Kidney (tissue), 13 donors: ENCODE measurements at regions not wholly inside any gene's neighbourhood (a gene's known extent, or its start where the extent isn't known, plus 50 kb on each side); places are given as distances from the start of the nearest gene placed in this dataset.
"Not testable (repeated sequence)": the region's sequence is repeated elsewhere in the genome, so short reads cannot be mapped to it uniquely, and the experiment has no call there.

Experiments used
- DNase-seq, 5 donors: peaks; one replicate each; pipeline ENCODE4 v3.0.0-alpha.2; 2013 to 2020
- FAIRE-seq: peaks from 2 replicates; lab custom pipeline; 2012; peaks lifted over from hg19 to GRCh38; lab: Jason Lieb, UNC
- H3K27ac ChIP-seq, 2 donors: one replicate each; pipeline ENCODE4 v1.7.0; 2013; ENCODE audit warnings: low read depth in 2 of 2, low read length in 2 of 2, inconsistent platforms in 1 of 2
- H3K27me3 ChIP-seq: one replicate; pipeline ENCODE4 v1.7.1; 2013; ENCODE audit warnings: low read length, inconsistent platforms; ENCODE audit not compliant: control insufficient read depth, insufficient read depth
- H3K36me3 ChIP-seq, 3 donors: one replicate each; pipeline versions ENCODE4 v1.7.0 to v1.7.1; 2013; ENCODE audit warnings: low read length in 3 of 3, control low read depth in 1 of 3, inconsistent platforms in 1 of 3; ENCODE audit not compliant: insufficient read depth in 3 of 3, control insufficient read depth in 2 of 3
- H3K4me1 ChIP-seq, 3 donors: one replicate each; pipeline versions ENCODE4 v1.7.0 to v1.7.1; 2013; ENCODE audit warnings: low read length in 3 of 3, inconsistent platforms in 1 of 3, low read depth in 1 of 3; ENCODE audit not compliant: control insufficient read depth in 2 of 3, insufficient read depth in 2 of 3
- H3K4me3 ChIP-seq, 3 donors: one replicate each; pipeline versions ENCODE4 v1.7.0 to v1.8.1; 2013; ENCODE audit warnings: low read length in 3 of 3, control low read depth in 1 of 3, inconsistent platforms in 1 of 3
- H3K9ac ChIP-seq, 3 donors: one replicate each; pipeline versions ENCODE4 v1.7.0 to v1.7.1; 2013; ENCODE audit warnings: low read length in 3 of 3, control low read depth in 1 of 3, inconsistent platforms in 1 of 3
- H3K9me3 ChIP-seq, 3 donors: one replicate each; pipeline versions ENCODE4 v1.7.0 to v1.7.1; 2013; ENCODE audit warnings: low read length in 3 of 3, control low read depth in 1 of 3, inconsistent platforms in 1 of 3; ENCODE audit not compliant: control insufficient read depth in 2 of 3, insufficient read depth in 1 of 3
- intact Hi-C: fragments of 100-400 bp; cut with DNase I; formaldehyde crosslinking; loops from one replicate; pipeline ENCODE4 v1.11.1; 2022
- TF ChIP-seq, protein P1 (sequence below): IDR thresholded peaks from 3 replicates; pipeline ENCODE4 v1.5.1; 2012; ENCODE audit warnings: mild to moderate bottlenecking, moderate library complexity, borderline replicate concordance; ENCODE audit not compliant: insufficient read depth; ENCODE audit errors: extremely low read depth
- donor health status: control.
- donor health status: control.
- donor health status: control.
- donor health status: control.
- donor health status: control.
- donor health status: DM: yes; HTN: yes; CAD: no.
- donor health status: Normal renal cell carcinoma (clear cell type).

DNA sequence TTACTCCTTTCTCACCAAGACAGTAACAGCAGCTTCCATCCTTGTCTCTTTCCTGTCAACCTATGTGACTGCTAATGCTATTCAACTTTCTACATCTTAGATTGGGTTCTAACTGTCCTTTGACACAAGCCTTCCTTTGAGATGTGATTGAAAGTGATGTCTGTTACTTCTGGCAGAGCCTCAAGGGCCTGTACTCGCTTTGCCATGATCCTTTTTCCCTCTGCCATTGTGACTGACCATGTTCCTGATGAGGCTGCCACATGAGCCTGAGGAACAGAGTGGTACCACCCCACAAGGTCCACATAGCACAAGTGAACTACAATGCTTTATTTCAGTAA, 138.8 kb upstream of the RAB4A start:
- Histone ChIP-seq H3K9ac (no peak overlapping the region), H3K4me3 (no peak overlapping the region), H3K36me3 (no peaks in the 10 kb centered on the region), H3K27me3 (no peaks in the 10 kb centered on the region), H3K4me1 (peaks cover 0 to 5% (median 0%) of the 10 kb centered on the region in 3 donors), H3K27ac (no peak overlapping the region), H3K9me3 (no peaks in the 10 kb centered on the region)
- DNase-seq (no peak), FAIRE-seq (no peak)
- intact Hi-C loops, result no loop called here
- TF ChIP-seq, protein P1, sequence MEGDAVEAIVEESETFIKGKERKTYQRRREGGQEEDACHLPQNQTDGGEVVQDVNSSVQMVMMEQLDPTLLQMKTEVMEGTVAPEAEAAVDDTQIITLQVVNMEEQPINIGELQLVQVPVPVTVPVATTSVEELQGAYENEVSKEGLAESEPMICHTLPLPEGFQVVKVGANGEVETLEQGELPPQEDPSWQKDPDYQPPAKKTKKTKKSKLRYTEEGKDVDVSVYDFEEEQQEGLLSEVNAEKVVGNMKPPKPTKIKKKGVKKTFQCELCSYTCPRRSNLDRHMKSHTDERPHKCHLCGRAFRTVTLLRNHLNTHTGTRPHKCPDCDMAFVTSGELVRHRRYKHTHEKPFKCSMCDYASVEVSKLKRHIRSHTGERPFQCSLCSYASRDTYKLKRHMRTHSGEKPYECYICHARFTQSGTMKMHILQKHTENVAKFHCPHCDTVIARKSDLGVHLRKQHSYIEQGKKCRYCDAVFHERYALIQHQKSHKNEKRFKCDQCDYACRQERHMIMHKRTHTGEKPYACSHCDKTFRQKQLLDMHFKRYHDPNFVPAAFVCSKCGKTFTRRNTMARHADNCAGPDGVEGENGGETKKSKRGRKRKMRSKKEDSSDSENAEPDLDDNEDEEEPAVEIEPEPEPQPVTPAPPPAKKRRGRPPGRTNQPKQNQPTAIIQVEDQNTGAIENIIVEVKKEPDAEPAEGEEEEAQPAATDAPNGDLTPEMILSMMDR, result no peak

DNA sequence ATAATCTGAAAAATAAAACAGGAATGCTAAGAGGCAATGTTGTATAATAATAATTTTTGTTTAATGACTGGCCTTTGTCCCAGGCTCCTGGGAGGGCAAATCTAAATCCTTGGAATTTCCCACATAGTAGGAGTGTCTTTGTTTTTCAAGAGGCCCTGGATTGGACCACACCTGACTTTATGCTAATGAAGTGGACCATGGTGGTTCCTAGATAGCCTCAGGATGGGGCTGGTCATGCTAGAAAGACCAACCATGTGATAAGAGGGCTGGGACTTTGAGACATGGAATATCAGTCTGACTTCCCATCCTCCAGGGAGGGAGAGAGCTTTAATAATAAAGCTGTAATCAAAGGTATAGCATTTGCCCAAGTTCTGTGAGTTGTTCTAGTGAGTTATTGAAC, 138.2 kb upstream of the RAB4A start:
- TF ChIP-seq, protein P1, result no peak
- DNase-seq, result no peak
- H3K9ac ChIP-seq, result no peak overlapping the region
- FAIRE-seq, result no peak
- no peaks in the 10 kb centered on the region for H3K36me3 ChIP-seq
- no peak overlapping the region for H3K27ac ChIP-seq
- intact Hi-C loops, result no loop called here
- H3K9me3 ChIP-seq, result no peaks in the 10 kb centered on the region
- H3K4me3 ChIP-seq, result no peak overlapping the region
- H3K4me1 ChIP-seq, result peaks cover 0 to 5% (median 0%) of the 10 kb centered on the region in 3 donors
- no peaks in the 10 kb centered on the region for H3K27me3 ChIP-seq

DNA sequence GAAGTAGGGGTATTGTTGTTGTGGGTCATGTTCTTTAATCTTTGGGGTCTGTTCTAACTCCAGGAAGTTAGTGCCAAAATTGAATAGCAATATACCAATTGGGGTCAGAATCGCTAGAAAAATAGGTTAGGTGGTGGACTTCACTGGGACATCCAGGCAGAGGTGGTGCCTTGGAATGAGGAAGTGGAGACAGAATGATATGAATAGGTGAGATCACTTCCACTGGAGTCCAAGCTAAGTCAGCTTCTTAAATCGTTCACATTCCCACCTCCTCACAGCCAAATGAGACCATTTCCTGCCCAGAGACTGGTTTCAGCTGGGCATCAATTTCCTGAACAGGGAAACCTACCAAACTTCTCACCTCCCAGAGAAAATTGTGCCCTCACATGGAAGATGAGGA, 137.8 kb upstream of the RAB4A start:
- no peak overlapping the region for H3K9ac ChIP-seq
- intact Hi-C loops, result no loop called here
- H3K27me3 ChIP-seq, result no peaks in the 10 kb centered on the region
- H3K27ac ChIP-seq, result no peak overlapping the region
- no peak for DNase-seq
- H3K36me3 ChIP-seq, result no peaks in the 10 kb centered on the region
- TF ChIP-seq, protein P1, result no peak
- H3K4me1 ChIP-seq, result peaks cover 0 to 5% (median 0%) of the 10 kb centered on the region in 3 donors
- no peak for FAIRE-seq
- no peak overlapping the region for H3K4me3 ChIP-seq
- H3K9me3 ChIP-seq, result no peaks in the 10 kb centered on the region

DNA sequence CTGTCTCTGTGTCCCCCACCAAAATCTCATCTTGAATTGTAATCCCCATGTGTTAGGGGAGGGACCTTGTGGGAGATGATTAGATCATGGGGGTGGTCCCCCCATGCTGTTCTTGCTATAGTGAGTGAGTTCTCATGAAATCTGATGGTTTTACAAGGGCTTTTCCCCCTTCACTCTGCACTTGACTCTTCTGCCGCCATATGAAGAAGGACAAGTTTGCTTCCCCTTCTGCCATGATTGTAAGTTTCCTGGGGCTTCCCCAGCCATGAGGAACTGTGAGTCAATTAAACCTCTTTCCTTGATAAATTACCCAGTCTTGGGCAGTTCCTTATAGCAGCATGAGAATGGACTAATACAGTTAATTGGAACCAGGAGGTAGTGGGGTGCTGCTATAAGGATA, 137.1 kb upstream of the RAB4A start:
- DNase-seq, result no peak
- peaks cover 0 to 5% (median 0%) of the 10 kb centered on the region in 3 donors for H3K4me1 ChIP-seq
- H3K9me3 ChIP-seq, result no peaks in the 10 kb centered on the region
- no peaks in the 10 kb centered on the region for H3K36me3 ChIP-seq
- TF ChIP-seq, protein P1, result no peak
- H3K27me3 ChIP-seq, result no peaks in the 10 kb centered on the region
- no peak overlapping the region for H3K27ac ChIP-seq
- H3K4me3 ChIP-seq, result no peak overlapping the region
- no peak for FAIRE-seq
- intact Hi-C loops, result no loop called here
- H3K9ac ChIP-seq, result no peak overlapping the region

DNA sequence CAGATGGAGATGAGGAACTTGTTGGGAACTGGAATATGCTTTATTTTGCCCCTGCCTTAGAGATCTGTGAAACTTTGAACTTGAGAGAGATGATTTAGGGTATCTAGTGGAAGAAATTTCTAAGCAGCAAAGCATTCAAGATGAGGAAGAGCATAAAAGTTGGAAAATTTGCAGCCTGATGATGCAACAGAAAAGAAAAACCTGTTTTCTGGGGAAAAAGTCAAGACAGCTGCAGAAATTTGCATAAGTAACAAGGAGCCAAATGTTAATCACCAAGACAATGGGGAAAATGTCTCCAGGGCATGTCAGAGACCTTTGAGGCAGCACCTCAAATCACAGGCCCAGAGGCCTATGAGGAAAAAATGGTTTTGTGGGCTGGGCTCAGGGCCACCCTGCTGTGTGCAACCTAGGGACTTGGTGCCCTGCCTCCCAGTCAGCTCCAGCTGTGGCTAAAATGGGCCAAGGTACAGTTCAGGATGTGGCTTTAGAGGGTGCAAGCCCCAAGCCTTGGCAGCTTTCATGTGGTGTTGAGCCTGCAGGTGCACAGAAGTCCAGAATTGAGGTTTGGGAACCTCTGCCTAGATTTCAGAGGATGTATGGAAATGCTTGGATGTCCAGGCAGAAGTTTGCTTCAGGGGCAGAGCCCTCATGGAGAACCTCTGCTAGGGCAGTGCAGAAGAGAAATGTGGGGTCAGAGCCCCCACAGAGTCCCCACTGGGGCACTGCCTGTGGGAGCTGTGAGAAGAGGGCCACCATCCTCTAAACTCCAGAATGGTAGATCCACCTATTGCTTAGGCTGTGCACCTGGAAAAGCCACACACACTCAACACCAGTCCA, 136.3 kb upstream of the RAB4A start:
- H3K9me3 ChIP-seq, H3K4me1 ChIP-seq, H3K27me3 ChIP-seq, H3K4me3 ChIP-seq, FAIRE-seq, H3K9ac ChIP-seq, H3K27ac ChIP-seq, H3K36me3 ChIP-seq, intact Hi-C loops, DNase-seq: not testable (repeated sequence)
